ENCODE measurements at regions not wholly inside any gene's neighbourhood (a gene's known extent, or its start where the extent isn't known, plus 50 kb on each side); places are given as distances from the start of the nearest gene placed in this dataset.

GRCh38 chr21:35368326-35368725 is 319.2 kb upstream of the RUNX1 start:
- no peak for DNase-seq
- Mint-ChIP-seq H3K27me3 (ENCODE audit: low read depth in 2 of 2) (no peaks in the 10 kb centered on the region), H3K9me3 (no peaks in the 10 kb centered on the region), H3K36me3 (no peaks in the 10 kb centered on the region), H3K27ac (no peak overlapping the region), H3K4me1 (no peaks in the 10 kb centered on the region), H3K4me3 (no peak overlapping the region)
- no peak overlapping the region for H3K27ac ChIP-seq (ENCODE audit: low read length)
- TF ChIP-seq, protein P1, sequence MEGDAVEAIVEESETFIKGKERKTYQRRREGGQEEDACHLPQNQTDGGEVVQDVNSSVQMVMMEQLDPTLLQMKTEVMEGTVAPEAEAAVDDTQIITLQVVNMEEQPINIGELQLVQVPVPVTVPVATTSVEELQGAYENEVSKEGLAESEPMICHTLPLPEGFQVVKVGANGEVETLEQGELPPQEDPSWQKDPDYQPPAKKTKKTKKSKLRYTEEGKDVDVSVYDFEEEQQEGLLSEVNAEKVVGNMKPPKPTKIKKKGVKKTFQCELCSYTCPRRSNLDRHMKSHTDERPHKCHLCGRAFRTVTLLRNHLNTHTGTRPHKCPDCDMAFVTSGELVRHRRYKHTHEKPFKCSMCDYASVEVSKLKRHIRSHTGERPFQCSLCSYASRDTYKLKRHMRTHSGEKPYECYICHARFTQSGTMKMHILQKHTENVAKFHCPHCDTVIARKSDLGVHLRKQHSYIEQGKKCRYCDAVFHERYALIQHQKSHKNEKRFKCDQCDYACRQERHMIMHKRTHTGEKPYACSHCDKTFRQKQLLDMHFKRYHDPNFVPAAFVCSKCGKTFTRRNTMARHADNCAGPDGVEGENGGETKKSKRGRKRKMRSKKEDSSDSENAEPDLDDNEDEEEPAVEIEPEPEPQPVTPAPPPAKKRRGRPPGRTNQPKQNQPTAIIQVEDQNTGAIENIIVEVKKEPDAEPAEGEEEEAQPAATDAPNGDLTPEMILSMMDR (IDR thresholded peaks at IDR 0.05), result no peak
- H3K4me1 ChIP-seq (ENCODE audit: control insufficient read depth, insufficient read depth, low read length), result no peaks in the 10 kb centered on the region
- ATAC-seq, result no peak
- no peaks in the 10 kb centered on the region for H3K9me3 ChIP-seq (ENCODE audit: control insufficient read depth, insufficient read depth, low read length)
- no peak overlapping the region for H3K4me3 ChIP-seq (ENCODE audit: low read length)
- H3K27me3 ChIP-seq (ENCODE audit: control insufficient read depth, insufficient read depth, low read length), result no peaks in the 10 kb centered on the region
- intact Hi-C loops (cut with micrococcal nuclease), result no loop called here
- no peaks in the 10 kb centered on the region for H3K36me3 ChIP-seq (ENCODE audit: control insufficient read depth, insufficient read depth, low read length)
- WGBS (ENCODE audit: insufficient coverage), result 83% methylated on average over 3 of the region's 3 CpGs

DNA sequence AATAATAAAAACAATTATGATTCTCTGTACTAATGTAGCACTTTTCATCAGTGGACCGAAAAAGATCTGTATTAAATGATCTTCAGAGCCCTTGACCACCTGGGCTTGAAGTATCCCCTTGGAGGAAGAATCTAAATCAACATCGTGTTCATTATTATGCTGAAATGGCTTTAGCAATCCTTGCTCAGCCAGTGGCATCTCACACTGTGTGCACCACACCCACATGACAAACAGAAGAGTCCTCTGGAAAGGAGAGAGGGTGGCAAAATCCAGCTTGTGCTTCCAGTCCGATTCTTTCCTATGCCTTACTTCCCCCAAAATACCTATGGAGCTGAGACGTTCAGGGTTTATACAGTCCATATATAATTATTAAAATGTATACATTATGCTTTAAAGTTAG is 318.5 kb upstream of the RUNX1 start:
- no peaks in the 10 kb centered on the region for H3K4me1 ChIP-seq (ENCODE audit: control insufficient read depth, insufficient read depth, low read length)
- H3K27me3 ChIP-seq (ENCODE audit: control insufficient read depth, insufficient read depth, low read length), result no peaks in the 10 kb centered on the region
- TF ChIP-seq, protein P1 (IDR thresholded peaks at IDR 0.05), result no peak
- Mint-ChIP-seq H3K27ac (no peak overlapping the region), H3K4me1 (no peaks in the 10 kb centered on the region), H3K27me3 (ENCODE audit: low read depth in 2 of 2) (peaks cover 5 to 7% of the 10 kb centered on the region in 2 donors), H3K4me3 (no peak overlapping the region), H3K36me3 (no peaks in the 10 kb centered on the region), H3K9me3 (no peaks in the 10 kb centered on the region)
- DNase-seq, result no peak
- H3K4me3 ChIP-seq (ENCODE audit: low read length), result no peak overlapping the region
- no peaks in the 10 kb centered on the region for H3K36me3 ChIP-seq (ENCODE audit: control insufficient read depth, insufficient read depth, low read length)
- no peak overlapping the region for H3K27ac ChIP-seq (ENCODE audit: low read length)
- no peaks in the 10 kb centered on the region for H3K9me3 ChIP-seq (ENCODE audit: control insufficient read depth, insufficient read depth, low read length)
- WGBS (ENCODE audit: insufficient coverage), result 82% methylated on average over 2 of the region's 4 CpGs
- no peak for ATAC-seq
- intact Hi-C loops (cut with micrococcal nuclease), result no loop called here

GRCh38 chr21:35366394-35367080 is 317.4 kb upstream of the RUNX1 start:
- 92% methylated on average over 4 of the region's 5 CpGs for WGBS (ENCODE audit: insufficient coverage)
- H3K9me3 Mint-ChIP-seq, result no peaks in the 10 kb centered on the region
- H3K36me3 ChIP-seq (ENCODE audit: control insufficient read depth, insufficient read depth, low read length), result no peaks in the 10 kb centered on the region
- intact Hi-C loops (cut with micrococcal nuclease), result no loop called here
- no peak overlapping the region for H3K4me3 Mint-ChIP-seq
- H3K36me3 Mint-ChIP-seq, result no peaks in the 10 kb centered on the region
- no peak overlapping the region for H3K4me3 ChIP-seq (ENCODE audit: low read length)
- no peak overlapping the region for H3K27ac Mint-ChIP-seq
- H3K27me3 ChIP-seq (ENCODE audit: control insufficient read depth, insufficient read depth, low read length), result no peaks in the 10 kb centered on the region
- no peaks in the 10 kb centered on the region for H3K9me3 ChIP-seq (ENCODE audit: control insufficient read depth, insufficient read depth, low read length)
- peaks cover 9% of the 10 kb centered on the region in 2 donors for H3K27me3 Mint-ChIP-seq (ENCODE audit: low read depth in 2 of 2)
- no peaks in the 10 kb centered on the region for H3K4me1 Mint-ChIP-seq
- DNase-seq (no peak), ATAC-seq (no peak)
- H3K4me1 ChIP-seq (ENCODE audit: control insufficient read depth, insufficient read depth, low read length), result no peaks in the 10 kb centered on the region
- TF ChIP-seq, protein P1 (IDR thresholded peaks at IDR 0.05), result no peak
- H3K27ac ChIP-seq (ENCODE audit: low read length), result no peak overlapping the region

- Histone ChIP-seq H3K27ac (ENCODE audit: low read length) (no peak overlapping the region), H3K27me3 (ENCODE audit: control insufficient read depth, insufficient read depth, low read length) (no peaks in the 10 kb centered on the region), H3K4me1 (ENCODE audit: control insufficient read depth, insufficient read depth, low read length) (no peaks in the 10 kb centered on the region), H3K36me3 (ENCODE audit: control insufficient read depth, insufficient read depth, low read length) (no peaks in the 10 kb centered on the region), H3K9me3 (ENCODE audit: control insufficient read depth, insufficient read depth, low read length) (no peaks in the 10 kb centered on the region), H3K4me3 (ENCODE audit: low read length) (no peak overlapping the region)
- Mint-ChIP-seq H3K27ac (no peak overlapping the region), H3K27me3 (ENCODE audit: low read depth in 2 of 2) (peaks cover 11 to 22% of the 10 kb centered on the region in 2 donors), H3K9me3 (no peaks in the 10 kb centered on the region), H3K36me3 (no peaks in the 10 kb centered on the region), H3K4me3 (no peak overlapping the region), H3K4me1 (no peaks in the 10 kb centered on the region)
- TF ChIP-seq, protein P1 (IDR thresholded peaks at IDR 0.05), result no peak
- ATAC-seq, result no peak
- no peak for DNase-seq
- intact Hi-C loops (cut with micrococcal nuclease), result no loop called here
- 92% methylated on average over 6 of the region's 6 CpGs for WGBS (ENCODE audit: insufficient coverage)
These were observed 314.4 kb upstream of the RUNX1 start for GRCh38 chr21:35363458-35363857.

Data from natural killer cell (primary cell).